Superior temporal gyrus (tissue), 1 donor: ENCODE measurements at regions not wholly inside any gene's neighbourhood (a gene's known extent, or its start where the extent isn't known, plus 50 kb on each side); places are given as distances from the start of the nearest gene placed in this dataset.

Experiments used
- DNase-seq: peaks from one replicate; pipeline ENCODE4 v3.0.0-alpha.2; 2016; ENCODE audit errors: extremely low spot score

DNA sequence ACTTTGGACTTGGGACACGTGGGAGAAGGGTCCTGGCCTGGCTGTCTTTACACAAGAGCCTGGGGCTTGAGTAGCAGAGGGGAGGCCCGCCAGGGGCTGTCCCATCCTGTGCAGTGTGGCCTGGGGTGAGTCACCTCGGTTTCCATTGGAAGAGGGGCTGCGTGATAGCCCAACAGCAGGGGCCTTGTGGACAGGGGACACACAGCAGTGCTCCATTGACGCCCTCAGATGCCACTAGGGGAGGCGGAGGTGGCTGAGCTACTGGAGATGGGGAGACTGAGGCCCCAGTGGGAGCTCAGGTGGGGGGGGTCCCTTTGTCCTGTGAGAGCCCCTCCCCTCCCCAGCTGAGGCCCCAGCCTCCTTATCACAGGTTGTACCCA, 50.0 kb upstream of the RNU6ATAC start:
- DNase-seq, result no peak

DNA sequence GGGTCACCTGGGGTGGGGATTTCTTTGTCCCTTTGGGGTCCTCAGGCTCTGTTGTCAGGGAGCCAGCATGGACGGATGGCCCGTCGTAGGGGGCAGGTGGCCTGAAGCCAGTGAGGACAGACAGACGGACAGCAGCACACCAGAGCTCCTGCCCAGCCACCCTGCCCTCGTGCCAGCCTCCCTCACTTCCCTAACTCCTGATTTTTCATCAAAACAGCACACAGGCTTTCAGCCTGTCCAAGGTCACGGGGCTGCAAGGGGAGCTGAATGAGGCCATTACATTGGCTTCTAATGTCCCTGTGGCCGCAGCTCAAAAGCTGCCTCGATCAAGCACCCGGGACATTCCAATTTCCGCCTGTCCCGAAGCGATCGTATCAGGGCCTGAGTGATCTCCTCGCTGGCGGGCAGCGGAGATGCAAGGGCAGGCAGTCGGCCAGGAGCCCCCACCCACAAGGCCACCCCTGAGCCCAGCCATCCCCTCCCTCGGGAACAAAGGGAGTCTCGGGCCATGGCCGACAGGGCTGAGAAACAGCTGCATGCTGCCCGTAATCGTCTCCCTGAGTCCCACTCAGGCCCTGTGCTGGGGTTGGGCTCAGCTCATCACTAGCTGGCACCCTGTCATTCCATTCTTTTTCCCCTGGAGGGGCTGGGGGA, 50.5 kb upstream of the RNU6ATAC start:
- DNase-seq, result no peak

DNA sequence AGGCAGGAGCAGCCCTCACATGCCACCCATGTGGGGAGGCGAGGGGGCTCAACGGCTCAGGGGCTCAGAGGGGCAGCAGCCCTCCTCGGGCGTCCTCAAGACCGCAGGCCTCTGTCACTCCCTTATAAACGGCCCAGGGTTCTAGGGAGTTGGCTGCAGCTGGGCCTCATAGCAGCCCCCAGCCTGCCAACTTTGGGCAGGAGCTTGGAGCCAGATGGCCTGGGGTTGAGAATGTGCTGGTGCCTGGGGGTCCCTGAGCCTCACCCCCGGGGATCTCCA, 51.0 kb upstream of the RNU6ATAC start:
- no peak for DNase-seq

DNA sequence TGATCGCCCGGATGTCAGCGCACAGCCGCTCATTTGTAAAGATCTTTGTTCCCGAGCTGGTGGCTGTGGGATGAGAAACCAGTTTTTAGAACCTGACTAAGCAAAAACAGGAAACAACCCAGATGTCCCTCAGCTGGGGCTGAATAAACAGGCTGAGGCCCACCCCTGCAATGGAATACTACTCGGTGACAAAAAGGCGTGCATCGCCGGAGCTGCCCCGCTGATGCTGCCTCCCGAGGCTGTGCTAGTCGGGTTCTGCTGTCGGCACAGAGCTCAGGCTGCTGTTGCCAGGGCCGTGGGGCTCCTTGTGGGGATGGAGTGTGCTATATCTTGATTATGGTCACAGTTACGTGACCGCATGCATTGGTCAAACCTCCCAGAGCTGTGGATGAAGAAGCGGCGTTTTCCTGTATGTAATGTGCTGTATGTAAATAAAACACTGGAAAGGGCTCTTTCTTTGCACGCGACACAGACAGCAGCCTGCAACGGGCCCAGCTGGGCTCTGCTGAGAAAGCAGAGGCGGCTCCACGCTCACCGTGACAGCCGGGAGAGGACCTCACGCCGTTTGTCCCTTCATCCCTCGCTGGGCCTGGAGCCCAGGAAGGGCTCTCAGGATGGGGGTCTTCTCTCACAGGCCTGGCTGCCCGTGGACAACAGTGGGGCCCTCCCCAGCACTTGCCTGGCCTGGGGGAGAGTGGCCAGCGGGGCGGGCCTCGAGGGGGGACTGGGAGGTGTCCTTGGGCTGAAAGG, 51.5 kb upstream of the RNU6ATAC start:
- DNase-seq, result peak; percentile 65

DNA sequence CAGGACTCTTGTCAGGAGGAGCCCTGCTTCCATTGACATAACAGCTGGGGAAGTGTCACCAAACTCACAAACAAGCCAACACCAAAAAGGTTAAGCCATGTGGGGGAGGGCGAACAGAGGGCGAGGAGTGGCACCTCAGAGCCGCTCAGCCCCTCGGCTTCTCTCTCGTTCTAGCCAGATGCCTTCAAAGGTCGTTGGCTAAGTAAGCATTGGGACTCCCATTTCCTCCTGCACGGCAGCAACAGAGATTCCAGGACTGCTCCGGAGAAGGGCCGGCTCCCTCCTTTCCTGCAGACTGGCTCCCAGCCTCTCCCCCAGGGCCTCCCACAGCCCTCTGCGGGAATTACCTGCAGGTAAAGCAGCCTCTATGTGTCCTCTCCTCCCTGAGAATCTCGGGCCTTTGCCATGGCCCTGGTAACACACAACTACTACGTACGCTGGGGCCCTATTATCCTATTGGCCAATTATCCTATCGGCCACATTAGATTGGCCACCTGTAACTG, 52.1 kb upstream of the RNU6ATAC start:
- DNase-seq, result no peak

DNA sequence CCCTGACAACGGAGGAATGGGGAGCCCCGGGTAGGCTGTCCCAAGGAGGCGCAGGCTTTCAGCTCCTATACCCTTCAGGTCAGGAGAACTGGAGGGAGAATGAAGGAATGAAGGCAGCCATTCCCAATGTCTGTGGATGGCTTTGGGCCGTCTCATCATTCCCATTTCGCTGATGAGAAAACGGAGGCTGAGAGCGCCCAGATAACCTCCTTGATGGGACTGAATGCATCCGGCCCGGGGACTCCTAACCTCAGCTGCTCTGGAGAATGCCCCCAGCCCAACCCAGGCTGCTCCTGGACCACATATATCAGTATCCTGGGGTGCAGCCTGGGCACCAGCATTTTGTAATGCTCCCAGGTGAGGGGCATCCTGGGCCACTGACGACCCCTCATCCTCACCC, 52.6 kb upstream of the RNU6ATAC start:
- DNase-seq, result no peak

DNA sequence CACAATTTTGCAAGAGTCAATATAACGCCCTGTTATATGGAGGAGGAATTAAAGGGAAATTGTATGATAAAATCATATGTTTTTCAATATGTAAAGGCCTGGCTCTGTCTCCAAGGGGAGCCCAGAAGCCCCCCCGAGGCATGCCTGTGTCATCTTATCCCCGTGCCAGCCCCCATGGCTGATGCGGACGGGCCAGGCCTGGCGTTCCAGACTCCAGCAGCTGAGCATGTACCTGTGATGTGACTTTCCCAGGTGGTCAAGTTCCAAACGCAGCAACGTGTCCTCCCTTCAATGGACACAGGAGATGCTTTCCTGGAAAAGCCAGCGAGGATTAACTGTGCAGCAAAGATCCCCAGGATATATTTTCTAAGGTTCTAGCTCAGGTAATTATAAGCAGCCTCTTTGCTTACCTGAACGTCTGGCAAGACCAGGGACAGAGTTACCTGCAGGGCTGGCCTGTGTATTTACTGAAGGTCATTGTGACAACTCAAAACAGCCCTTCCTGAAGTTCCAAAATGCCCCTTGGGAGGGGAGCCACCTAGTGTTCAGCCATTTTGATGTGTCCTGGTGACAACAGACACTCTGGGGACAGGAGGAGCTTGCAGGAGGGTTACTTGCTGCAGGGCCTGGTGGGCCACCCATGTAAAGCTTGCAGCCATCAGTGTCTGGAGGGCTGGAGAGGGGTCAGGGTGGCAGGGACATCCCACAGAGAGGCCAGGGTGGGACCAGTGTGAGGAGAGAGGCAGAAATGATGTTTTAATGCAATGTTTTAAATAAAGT, 53.3 kb upstream of the RNU6ATAC start:
- no peak for DNase-seq

DNA sequence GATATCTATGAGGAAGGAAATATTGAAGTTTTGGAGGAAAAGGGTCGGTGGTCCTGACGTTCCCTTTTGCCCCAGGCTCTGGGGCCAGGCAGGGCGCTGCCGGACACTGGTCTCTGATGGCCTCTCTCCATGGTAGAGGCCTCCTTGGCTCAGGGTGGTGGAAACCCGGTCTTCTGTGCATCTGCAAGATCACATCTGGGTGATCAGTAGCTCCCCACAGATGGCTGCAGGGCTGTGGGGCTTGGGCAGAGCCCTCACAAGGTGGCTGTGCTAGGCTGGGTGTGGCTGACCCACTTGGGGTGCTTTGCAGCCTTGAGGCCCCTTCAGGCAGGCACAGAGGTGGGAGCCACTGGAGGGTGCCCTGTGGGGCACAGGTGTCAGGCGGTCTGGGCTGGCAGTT, 53.9 kb upstream of the RNU6ATAC start:
- no peak for DNase-seq

DNA sequence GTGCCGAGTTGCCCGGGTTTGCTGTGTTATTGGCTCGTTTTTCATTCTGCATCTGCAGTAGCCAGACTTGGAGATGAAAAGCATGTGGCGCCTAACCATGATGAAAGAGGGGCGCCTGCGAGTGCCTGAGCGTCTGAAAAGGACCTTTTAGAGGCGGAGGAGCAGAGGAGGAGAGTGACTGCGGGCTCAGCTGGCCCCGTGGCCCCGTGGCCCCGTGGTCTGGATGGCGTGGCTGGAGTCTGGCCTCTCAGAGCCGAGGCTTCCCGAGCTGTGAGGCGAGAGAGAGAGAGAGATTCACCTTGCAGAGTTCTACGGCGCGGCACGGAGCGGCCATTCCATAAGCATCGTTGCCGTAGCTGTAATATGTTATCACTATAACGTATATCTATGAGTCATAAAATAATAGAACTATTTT, 55.3 kb upstream of the RNU6ATAC start:
- no peak for DNase-seq

DNA sequence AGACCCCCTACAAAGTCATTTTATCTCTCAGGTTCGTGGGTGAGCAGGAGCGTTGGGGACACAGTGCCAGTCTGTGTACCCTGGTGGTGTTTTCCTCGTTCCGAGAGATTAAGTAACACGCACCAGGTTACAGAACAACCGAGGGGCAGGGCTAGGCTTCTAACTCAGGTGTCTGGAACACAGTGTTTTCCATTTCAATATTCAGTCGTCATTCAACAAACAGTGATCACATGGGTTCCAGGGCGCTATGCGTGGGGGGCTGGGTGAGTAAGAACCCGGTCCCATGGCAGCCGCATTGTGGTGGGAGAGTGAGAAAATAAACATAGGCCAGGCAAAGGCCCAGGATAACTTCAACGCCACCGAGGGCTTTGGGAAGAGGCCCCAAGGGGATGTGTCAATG, 55.9 kb upstream of the RNU6ATAC start:
- DNase-seq, result no peak

DNA sequence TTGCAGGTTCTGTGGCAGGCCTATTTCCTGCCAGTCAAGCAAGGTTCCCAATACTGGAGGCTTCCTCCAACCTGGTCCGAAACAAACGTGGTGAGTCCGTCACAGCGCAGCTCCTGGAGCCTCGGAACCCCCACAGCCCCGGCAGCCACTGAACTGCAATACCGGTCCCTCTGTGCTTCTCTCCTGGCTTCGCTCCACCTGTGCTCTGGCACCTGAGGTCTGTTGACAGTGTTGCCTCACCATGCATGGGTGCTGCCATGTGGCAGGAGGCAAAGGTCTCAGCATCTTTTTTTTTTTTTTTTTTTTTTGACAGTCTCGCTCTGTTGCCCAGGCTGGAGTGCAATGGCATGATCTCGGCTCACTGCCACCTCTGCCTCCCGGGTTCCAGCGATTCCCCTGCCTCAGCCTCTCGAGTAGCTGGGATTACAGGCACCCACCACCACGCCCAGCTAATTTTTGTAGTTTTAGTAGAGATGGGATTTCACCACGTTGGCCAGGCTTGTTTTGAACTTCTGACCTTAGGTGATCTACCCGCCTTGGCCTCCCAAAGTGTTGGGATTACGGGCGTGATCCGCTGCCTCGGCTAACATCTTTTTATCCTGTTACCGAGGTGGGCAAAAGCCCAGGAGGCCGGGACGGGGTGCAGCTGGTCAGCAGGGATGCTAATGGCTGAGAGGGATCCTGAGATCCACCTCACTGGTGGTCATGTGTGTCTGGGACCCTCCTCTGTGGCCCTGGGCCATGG, 57.1 kb upstream of the RNU6ATAC start:
- DNase-seq, result no peak

DNA sequence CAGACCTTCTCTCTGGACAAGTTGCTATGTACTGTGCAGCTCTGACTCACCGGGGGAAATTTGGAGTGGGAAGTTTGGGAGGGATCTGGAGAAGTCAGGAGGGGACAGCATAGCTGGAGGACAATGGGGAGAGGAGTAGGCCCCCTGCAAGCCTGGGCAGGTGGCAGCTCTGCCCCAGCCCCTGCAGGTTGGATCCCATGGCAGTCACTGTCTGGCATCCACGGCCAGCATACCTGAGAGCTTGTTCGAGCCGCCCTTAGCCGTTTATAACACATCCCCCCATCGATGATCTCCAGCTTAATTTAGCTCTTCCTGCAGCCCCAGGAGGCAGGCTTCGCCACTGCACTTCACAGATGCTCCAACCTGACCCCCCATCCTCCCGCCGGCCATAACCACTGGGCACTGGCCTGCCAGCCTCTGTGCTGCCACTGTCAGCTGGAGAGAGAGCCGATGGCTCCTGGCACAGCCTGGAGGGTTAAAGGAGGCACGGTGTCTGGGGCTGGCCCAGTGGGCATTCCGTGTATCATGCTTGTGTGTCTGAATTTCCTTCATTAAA, 57.7 kb upstream of the RNU6ATAC start:
- no peak for DNase-seq

DNA sequence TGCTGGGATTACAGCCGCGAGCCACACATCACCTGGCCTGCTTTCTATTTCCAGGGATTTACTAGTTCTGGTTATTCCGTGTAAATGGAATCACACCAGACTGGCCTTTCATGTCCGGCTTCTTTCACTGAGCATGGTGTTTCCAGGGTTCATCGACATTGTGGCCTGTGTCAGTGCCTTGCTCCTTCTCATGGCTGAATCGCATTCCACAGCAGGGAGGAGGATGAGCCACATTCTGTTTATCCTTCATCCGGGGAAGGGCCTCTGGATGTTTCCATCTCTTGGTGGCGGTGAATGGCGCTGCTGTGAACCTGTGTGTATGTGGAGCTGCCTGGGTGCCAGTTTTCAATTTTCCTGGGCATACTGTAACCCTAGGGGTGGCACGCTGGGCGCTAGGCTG, 58.7 kb upstream of the RNU6ATAC start:
- no peak for DNase-seq

DNA sequence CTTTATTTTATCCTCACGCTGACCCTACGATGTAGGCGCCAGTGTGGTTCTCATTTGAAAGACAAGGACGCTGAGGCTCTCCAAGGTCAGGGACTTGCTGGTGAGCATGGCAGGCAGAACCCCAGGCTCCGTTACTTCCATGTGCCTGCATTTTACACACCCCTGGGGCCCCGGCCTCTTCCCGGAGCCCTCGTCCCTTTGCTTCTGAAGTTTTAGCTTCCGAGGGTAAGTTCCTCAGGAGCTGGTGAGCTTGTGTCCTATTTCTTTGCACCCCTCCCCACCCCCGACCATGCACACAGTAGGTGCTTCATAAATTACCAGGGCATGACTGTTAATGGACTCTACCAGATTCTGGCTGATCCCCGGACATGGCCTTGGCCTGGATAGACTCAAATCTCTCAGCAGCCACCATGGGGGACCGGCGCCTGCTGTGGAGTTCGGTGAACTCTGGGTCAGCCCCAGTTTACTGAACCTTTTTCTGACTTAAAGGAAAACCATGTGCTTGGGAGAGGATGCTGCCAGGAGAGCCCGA, 59.3 kb upstream of the RNU6ATAC start:
- DNase-seq, result no peak

DNA sequence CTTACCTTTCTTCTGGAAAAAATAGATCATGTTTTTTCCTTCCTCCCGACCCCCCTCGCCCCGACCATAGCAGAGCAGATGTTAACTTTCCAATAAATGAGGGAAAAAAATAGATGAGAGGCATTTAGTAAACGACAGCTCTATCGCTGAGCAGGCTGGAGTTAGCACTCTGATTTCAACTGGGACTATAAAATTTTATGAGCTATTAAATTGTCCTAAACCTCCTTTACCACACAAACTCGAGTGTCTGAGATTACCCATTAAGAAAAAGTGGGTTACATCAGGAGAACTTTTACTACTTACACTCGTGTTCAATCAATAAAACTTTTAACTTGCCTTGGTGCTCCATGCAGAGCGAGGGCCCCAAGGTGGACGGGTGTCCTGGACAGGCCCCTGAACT, 59.8 kb upstream of the RNU6ATAC start:
- no peak for DNase-seq

DNA sequence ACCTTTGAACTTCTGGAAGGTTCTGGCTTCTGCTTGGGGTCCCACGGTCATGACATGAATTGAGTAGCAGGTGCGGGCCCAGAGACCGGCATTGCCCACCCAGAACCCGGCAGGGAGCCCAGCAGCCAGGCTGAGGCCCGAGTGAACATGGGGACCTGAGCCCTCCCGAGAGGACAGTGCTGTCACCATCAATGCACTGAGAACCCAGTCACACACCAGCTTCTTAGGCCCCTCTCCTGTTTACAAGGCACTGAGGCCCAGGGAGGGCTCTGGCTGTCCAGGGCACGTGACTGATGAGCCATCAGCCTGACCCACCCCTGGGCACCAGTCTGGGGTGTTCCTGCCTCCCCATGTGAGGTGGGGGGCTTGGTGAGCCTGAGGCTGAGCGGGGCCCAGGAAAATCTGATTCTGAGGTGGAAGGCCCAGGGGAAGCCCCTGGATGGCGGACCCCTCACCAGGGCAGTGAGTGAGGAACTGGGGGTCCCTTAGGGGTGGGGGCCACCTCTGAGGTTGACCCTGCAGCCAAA, 60.3 kb upstream of the RNU6ATAC start:
- no peak for DNase-seq

DNA sequence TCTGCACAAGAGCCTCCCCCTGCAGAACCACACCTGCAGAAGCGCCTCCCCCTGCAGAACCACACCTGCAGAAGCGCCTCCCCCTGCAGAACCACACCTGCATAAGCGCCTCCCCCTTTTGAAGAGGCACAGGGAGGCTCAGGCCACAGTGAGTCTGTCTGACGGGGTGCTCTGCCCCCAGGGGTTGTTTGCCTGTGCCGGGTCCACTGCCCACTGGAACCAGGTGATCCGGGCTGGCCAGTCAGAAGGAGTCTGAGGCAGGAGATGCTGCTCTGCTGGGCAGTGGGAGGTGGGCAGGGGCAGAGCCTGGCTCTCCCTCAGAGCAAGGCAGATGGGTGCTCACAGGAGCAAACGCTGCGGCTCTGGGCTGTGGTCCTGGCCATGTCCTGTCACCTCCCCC, 60.8 kb upstream of the RNU6ATAC start:
- DNase-seq, result no peak

DNA sequence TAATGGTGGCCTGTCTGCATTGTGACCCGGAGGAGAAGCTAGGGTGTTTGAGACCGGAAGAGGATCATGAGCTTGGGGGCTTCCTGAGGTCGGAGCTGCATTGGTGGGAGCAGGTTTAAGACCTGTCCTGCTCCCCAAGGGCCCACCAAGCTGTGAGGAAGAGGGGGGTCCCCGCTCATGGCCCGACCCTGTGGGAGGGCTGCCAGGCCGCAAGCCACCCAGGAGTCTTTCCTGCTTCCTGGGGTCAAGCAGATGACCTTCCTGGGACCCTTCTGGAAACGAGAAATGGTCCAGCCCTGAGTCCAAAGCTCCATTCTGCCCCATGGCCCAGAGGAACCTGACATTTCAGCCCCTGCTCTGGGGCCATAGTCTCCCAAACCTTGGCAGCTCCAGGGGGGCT, 61.5 kb upstream of the RNU6ATAC start:
- no peak for DNase-seq

DNA sequence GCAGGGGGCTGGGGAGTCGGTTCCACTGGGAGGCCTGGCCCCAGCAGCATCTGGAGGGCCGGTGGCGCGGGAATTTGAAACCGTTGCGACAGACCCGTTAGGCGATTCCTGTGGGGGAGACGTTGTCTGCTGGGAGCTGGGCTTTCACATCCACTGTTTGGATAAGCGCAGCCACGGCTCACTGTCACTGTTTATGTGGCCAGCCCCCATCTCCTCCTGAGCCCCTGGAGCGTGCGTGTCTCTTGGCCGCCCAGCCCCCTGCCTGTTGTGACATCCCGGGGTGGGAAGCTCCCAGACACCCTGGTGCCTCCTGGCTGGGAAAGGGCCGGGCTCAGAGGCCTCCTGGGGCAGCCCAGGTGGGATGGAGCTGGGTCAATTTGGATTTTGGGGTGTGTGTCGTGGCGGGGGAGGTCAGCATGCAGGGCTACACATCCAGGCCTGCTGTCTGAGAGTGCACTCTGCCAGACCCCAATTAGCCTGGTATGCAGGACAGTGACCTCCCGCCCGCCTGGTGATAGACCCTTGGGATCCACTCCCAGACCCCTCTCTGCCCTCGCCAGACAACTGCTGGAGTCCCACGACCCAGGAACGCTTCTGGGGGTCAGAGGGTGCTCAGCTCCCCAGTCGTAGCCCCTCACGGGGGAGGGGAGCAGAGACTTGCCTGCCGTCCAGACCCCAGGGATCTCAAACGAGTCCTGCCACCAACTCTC, 62.0 kb upstream of the RNU6ATAC start:
- DNase-seq, result no peak

DNA sequence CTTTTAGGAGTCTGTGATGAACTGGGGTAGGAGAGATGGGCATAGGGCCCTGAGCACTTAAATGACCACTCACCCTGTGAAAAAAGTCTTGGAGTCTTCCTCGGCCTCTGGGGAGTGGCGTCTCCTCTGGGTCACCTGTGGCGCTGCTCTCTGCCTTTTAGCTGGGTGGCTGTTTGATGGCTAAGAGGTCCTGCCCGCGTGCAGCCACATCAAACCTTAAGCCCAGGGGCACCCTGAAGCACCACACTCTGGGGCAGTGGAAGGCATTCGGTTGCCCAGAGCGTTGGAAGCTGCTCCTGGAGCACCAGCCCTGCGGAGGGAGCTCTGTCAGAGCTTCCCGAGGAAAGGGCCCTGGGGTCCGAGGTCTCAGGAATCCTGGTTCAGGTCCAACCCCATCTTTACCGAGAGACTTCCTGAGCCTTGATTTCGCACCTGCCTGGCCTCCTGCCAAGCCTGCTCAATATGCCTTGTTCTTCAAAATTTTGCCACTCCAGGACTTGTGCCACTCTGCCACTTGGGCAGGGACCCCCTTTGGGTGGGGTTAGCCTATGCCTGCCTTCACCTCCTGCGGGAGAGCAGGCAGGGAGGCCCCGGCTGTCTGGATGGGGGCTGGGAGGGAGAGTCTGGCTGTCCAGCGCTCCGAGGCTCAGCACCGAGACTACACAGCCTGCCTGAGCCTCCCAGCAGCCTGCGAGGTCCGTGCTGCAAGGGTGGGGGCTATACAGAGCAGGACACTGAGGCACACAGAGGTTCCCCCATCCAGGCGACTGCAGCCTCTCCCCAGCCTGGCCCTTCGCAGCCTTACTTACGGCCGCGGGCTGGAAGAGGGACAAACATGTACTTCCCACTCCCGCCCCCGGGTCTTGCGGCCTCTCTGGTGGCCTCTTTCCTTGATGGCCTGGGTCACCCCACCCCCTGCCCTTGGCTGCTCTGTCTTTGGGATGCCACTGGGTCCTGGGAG, 63.4 kb upstream of the RNU6ATAC start:
- no peak for DNase-seq
